NCI-H1930 (cell line): ENCODE measurements at regions not wholly inside any gene's neighbourhood (a gene's known extent, or its start where the extent isn't known, plus 50 kb on each side); places are given as distances from the start of the nearest gene placed in this dataset.

ENCODE experiments used
- DNase-seq, 2 experiments: peaks; one replicate each; lab custom pipeline; 2025; lab: John Stamatoyannopoulos, UW

DNA sequence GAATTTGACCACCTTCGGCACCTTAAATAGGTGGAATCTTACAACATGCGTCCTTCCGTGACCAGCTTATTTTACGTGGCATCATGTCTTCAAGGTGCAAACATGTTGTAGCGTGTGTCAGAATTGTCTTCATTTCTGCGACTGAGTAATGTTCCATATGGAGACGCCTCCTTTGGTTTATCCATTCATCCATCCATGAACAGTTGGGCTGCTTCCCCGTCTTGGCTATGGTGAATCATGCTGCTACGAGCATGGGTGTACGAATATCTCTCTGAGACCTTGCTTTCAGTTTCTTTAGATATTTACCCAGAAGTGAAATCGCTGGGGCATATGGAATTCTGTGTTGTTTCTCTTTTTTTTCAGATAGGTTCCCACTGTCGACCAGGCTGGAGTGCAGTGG, 391.9 kb upstream of the IRX2 start:
- no peak for DNase-seq

DNA sequence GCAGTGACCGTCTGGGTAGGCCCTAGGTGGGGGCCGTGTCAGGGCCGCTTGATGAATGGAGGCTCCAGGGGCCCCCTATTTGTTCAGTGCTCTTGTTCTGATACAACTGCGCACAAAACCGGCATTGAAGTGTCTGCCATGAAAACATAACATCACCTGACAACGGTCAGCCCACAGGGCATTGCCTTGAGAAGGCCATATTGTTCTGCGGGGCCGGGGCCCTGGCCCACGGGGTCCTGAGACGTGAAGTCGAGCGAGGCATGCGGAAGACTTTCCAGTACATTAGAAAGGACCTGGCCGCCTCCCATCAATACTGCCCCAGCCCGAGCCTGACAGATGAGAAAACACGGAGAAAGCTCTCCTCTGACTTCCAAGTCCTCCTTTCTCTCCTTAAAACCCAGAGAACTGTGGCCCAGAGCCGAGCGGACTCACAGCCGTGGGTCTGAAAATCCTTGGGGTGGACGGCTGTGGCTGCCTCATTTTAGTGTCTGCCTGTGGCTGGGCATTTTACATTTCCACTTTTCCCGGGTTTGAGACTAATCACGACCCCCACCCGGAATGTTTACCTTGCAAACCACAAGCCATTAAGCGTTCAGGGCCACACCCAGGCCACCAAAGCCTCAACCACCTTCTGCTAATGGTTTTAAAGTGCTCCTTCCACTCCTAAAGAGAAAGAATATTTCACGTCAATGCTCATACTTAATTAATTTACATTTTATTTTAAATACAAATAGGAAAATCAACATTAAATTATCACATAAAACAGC, 391.0 kb upstream of the IRX2 start:
- DNase-seq, result no peak

- no peak for DNase-seq
Observed at GRCh38 chr5:3140117-3140516, 388.6 kb upstream of the IRX2 start.

GRCh38 chr5:3139499-3139931, 388.0 kb upstream of the IRX2 start:
- DNase-seq, result no peak

DNA sequence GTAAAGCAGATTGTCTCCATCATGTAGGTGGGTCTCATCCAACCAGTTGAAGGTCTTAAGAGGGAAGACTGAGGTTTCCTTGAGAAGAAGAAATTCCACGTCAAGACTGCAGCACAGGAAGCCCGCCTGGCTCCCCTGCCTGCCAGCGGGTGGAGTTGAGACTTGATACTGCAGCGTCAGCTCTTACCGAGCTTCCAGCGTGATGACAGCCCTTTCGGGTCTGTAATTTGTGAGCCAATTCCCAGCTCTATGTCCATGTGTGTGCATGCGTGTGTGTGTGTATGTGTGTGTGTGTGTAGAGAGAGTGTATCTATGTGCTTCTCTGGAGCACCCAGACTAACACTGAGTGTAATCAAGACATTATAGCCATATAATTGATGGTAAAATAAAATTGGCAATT, 379.7 kb upstream of the IRX2 start:
- no peak for DNase-seq

DNA sequence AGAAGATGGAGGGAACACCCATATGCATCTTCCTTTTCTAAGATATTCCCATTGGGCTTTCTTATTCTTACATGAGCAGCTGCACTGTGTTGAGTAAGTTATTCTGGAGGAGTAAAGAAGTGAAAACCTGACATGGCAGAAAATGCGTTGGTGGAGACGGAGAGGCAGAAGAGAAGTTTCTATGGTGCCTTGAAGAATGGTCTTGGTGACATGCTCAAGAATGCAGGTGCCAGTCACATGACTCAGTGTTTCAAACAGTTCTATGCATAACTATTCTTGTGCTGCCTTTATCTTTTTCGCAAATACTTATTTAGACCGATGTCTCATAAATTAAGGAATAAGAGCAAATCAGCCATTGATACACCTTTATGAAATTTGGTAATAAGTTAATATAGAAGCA, 377.8 kb upstream of the IRX2 start:
- no peak for DNase-seq

DNA sequence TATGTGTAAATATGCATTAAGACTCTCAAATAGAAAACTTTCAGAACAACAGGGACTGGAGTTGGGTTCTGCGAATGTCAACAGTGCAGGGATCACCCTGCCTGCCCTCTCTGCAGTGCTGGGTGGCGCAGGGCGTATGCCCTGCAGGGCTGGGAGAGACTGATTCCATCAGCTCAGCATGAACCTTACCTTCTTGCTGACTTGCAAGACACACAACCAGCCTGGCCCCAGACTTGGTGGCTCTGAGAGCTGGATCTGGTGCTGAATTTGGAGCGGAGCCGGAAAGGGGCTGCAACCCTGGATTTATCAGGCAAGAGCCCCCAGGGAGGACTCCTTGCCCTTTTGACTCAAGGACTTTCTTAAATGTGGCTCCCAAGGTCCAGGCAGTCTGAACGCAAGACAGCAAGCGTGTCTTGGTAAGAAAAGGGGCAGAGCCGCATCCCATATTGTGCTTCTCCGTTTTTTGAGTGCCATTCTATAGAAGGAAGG, 376.0 kb upstream of the IRX2 start:
- no peak for DNase-seq

GRCh38 chr5:3126639-3127038, 375.2 kb upstream of the IRX2 start:
- no peak for DNase-seq

GRCh38 chr5:3124410-3124809, 372.9 kb upstream of the IRX2 start:
- DNase-seq, result no peak

DNA sequence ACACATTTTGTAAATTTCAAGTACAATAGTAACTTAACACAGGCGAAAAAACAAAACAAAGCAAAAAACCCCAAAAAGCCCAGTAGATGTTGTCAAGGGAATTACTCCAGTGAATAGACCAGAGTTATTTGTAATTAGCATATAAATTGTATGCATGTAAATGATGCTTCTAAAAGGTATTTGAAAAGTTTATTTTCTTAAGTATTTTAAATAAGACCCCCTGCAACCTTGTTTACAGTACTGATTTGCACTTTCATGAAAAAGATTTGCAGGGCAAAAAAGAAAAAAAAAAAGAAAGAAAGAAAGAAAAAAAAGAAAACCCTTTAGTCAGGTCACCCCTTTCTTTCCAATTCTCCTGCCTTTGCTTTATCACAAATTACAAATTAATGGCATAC, 372.3 kb upstream of the IRX2 start:
- DNase-seq, result no peak

- DNase-seq, result no peak
Observed at GRCh38 chr5:3122985-3123762, 371.7 kb upstream of the IRX2 start.

GRCh38 chr5:3122216-3122615, 370.7 kb upstream of the IRX2 start:
- peak in 1 of 2 experiments; percentile 50 for DNase-seq

DNA sequence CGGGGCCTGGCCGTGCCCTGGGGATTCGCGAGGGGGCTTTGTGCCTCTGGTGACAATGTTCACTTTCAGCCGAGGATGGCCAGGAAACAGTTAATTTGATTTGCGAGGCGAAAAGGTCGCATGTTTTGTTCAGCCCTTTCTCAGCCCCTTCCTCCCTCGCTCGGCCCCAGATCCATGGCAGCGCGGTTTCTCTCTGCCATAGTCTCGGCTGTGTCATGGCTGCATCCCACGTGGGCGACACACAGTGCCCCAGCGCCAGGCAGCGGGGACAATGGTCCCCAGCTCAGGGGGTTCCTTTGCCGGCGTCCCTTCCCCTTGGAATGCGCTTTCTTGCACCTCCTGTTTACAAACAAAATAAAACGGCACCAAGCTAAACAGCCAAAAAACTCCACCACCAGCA, 370.3 kb upstream of the IRX2 start:
- DNase-seq, result peak; percentile 33 to 50

- DNase-seq, result no peak
Observed at GRCh38 chr5:3120028-3120427, 368.6 kb upstream of the IRX2 start.

GRCh38 chr5:3119435-3119834, 368.0 kb upstream of the IRX2 start:
- DNase-seq, result peak in 1 of 2 experiments; percentile 67

- DNase-seq, result peak; percentile 69 to 72
Observed at GRCh38 chr5:3118340-3118739, 366.9 kb upstream of the IRX2 start.

DNA sequence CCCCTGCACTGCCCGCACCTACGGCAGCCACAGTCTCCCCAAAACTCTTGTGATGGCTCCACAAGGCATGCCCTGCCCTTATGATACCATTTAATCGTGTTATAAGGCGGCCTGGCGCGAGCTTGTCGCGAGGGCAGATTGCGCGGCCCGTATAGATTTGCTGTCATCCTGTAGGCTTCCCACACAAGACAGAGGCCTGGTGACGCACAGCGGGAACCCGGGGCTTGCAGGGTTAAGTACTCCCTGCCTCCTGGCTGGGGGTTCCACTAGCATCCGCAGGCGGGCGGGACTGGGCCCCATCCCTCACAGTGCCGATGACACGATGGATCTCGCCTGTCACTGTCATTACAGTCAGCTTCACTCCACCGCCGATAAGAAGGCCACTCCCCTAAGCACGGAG, 364.9 kb upstream of the IRX2 start:
- no peak for DNase-seq

DNA sequence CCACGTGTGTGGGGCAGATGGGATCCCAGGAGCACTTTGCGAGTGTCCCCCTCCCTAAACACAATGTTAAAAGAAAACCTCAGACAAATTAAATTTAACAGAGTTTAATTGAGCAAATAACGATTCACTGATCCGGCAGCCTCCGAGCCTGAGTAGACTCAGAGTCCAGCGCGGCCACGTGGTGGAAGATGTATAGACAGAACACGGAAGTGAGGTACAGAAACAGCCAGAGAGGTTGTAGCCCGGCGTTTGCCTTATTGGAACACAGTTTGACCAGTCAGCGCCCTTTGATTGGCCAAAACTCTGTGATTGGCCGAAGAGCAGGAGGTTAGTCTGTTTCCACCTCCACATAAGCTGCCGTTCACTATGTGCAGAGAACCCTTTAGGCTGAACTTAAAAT, 363.0 kb upstream of the IRX2 start:
- no peak for DNase-seq

DNA sequence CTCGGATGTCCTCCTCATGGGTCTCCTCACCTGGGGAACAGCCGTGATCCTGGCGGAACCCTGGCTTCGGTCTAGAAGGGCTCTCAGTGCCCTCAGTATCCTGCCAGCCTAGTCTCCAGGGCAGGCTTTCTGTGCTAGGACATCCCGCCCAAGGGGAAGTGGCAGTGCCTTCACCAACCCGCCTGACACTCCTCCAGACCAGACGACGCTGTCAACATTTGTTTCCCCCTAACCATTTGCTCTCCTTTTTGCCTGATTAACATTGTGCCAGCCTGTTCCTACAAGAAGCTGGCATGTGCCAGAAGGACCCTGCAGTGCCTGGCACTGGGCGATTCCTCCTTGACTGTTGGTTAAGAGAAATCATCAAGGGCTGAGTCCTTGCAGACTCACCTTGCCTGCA, 358.9 kb upstream of the IRX2 start:
- no peak for DNase-seq

DNA sequence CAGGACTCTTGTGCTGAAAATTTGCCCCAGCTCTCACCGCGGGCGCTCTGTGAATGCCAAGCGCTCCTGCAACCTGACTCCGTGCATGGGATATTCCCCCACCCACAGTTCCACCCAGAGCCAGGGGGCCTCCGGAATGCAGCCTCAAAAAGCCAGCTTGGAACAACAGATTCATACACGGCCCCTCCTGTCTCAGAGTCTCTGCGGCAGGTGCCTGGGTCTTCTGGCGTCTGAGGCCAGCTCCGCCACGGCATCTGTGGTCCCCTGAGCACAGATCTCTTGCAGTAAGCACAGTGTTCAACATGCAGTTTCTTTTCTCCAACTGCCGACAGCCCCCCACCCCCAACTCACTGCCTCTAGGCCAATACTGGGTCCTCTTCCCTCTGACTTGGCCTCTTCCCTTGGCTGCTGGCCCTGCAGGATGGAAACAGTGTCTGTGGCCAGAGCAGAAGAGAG, 355.7 kb upstream of the IRX2 start:
- no peak for DNase-seq

GRCh38 chr5:3105581-3105980, 354.1 kb upstream of the IRX2 start:
- DNase-seq, result no peak

GRCh38 chr5:3105172-3105571, 353.7 kb upstream of the IRX2 start:
- DNase-seq, result no peak

DNA sequence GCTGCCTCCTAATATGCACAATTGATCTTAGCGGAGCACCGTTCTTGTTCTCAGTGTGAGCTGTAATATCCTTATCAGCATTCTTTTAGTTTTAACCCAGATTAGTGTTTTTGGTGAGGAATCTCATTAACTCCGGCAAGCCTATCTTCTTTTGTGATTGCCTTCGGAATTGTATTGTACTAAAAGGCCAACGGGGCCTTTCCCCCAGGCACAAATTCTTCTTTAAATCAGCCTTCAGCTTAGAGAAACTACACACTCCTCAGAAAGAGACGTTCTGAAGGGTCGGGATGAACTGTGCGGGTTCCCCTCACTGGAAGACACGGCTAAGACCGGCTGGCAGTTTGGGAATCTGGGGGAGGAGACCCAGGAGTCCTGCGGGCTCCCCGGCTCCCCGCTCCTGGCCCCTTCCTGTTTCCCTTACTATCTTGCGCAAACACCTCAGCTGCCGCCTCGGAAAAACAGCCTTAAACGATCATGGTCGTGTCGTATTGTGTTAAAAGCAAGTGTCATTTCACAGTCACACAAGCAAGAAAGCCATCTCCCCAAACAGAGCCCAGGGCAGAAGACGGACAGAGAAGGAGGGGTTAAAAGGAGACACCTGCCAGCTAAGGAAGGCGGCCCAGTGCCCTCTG, 353.1 kb upstream of the IRX2 start:
- no peak for DNase-seq
